ENCODE measurements at regions not wholly inside any gene's neighbourhood (a gene's known extent, or its start where the extent isn't known, plus 50 kb on each side); places are given as distances from the start of the nearest gene placed in this dataset.

GRCh38 chr3:147333098-147333497, 73.2 kb downstream of the ZIC4 start:
- H4K20me1 ChIP-seq (ENCODE audit: insufficient read depth, low read length) = no peaks in the 10 kb centered on the region
- intact Hi-C loops (cut with micrococcal nuclease; ENCODE audit: unreplicated experiment) = no loop called here
- no peak for DNase-seq (ENCODE audit: low spot score)
- H3K27ac ChIP-seq (ENCODE audit: low read depth, low read length, poor library complexity, severe bottlenecking) = no peak overlapping the region
- no peaks in the 10 kb centered on the region for H3K79me2 ChIP-seq (ENCODE audit: insufficient read depth, low read depth, low read length)
- H3K36me3 ChIP-seq (ENCODE audit: insufficient read depth, low read length) = no peaks in the 10 kb centered on the region
- no peaks in the 10 kb centered on the region for H3K4me1 ChIP-seq (ENCODE audit: insufficient read depth, low read length, poor library complexity, severe bottlenecking)
- no peaks in the 10 kb centered on the region for H3K9me2 ChIP-seq (ENCODE audit: insufficient read depth, low read length)
- H3K4me2 ChIP-seq (ENCODE audit: low read length) = no peak overlapping the region
- TF ChIP-seq CTCF (conservative IDR thresholded peaks at IDR 0.05; ENCODE audit: low read length) = no peak
- TF ChIP-seq EZH2phosphoT487 (IDR thresholded peaks at IDR 0.05; ENCODE audit: borderline replicate concordance, low read depth, low read length) = no peak
- no peak overlapping the region for H2AFZ ChIP-seq (ENCODE audit: low read length)
- ChIA-PET POLR2A (no interaction called here), CTCF (ENCODE audit: unreplicated experiment) (no interaction called here)
- H3K9me3 ChIP-seq (ENCODE audit: low read length) = no peaks in the 10 kb centered on the region
- H3K4me3 ChIP-seq (ENCODE audit: low read depth, low read length, poor library complexity, severe bottlenecking) = no peak overlapping the region
- no TSS peak for BruUV-seq (replicated peaks)

- BruUV-seq (replicated peaks) = no TSS peak
- H3K4me2 ChIP-seq (ENCODE audit: low read length) = no peak overlapping the region
- ChIA-PET CTCF (ENCODE audit: unreplicated experiment) (no interaction called here), POLR2A (no interaction called here)
- TF ChIP-seq CTCF (conservative IDR thresholded peaks at IDR 0.05; ENCODE audit: low read length) (no peak), EZH2phosphoT487 (IDR thresholded peaks at IDR 0.05; ENCODE audit: borderline replicate concordance, low read depth, low read length) (no peak)
- no peaks in the 10 kb centered on the region for H3K79me2 ChIP-seq (ENCODE audit: insufficient read depth, low read depth, low read length)
- no peaks in the 10 kb centered on the region for H4K20me1 ChIP-seq (ENCODE audit: insufficient read depth, low read length)
- H3K4me1 ChIP-seq (ENCODE audit: insufficient read depth, low read length, poor library complexity, severe bottlenecking) = no peaks in the 10 kb centered on the region
- intact Hi-C loops (cut with micrococcal nuclease; ENCODE audit: unreplicated experiment) = no loop called here
- H3K9me2 ChIP-seq (ENCODE audit: insufficient read depth, low read length) = no peaks in the 10 kb centered on the region
- H3K36me3 ChIP-seq (ENCODE audit: insufficient read depth, low read length) = no peaks in the 10 kb centered on the region
- no peak overlapping the region for H2AFZ ChIP-seq (ENCODE audit: low read length)
- no peak overlapping the region for H3K4me3 ChIP-seq (ENCODE audit: low read depth, low read length, poor library complexity, severe bottlenecking)
- no peaks in the 10 kb centered on the region for H3K9me3 ChIP-seq (ENCODE audit: low read length)
- no peak overlapping the region for H3K27ac ChIP-seq (ENCODE audit: low read depth, low read length, poor library complexity, severe bottlenecking)
- no peak for DNase-seq (ENCODE audit: low spot score)
These were observed 77.6 kb downstream of the ZIC4 start for GRCh38 chr3:147328711-147329110.

DNA sequence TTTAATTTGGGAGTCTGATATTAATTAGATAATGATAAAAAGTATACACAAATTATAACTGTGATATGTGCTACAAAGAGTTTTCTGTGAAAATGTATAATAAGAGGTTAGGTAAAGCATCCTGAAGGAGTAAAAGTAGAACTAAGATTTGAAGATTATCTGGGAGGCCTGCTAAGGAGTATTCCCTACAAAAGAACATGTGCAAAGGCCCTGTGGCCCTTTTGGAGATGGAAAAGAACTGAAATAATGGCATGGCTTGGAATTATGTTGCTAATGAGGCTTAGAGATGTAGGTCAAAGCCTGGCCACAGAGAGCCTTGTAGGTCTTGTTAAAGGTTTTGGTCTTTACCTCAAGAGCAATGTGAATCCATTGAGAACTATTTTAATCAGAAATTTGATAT, 82.0 kb downstream of the ZIC4 start:
- ChIA-PET CTCF (ENCODE audit: unreplicated experiment) (no interaction called here), POLR2A (no interaction called here)
- no TSS peak for BruUV-seq (replicated peaks)
- H3K27ac ChIP-seq (ENCODE audit: low read depth, low read length, poor library complexity, severe bottlenecking) = no peak overlapping the region
- TF ChIP-seq EZH2phosphoT487 (IDR thresholded peaks at IDR 0.05; ENCODE audit: borderline replicate concordance, low read depth, low read length) (no peak), CTCF (conservative IDR thresholded peaks at IDR 0.05; ENCODE audit: low read length) (no peak)
- no peaks in the 10 kb centered on the region for H3K79me2 ChIP-seq (ENCODE audit: insufficient read depth, low read depth, low read length)
- no peaks in the 10 kb centered on the region for H3K9me3 ChIP-seq (ENCODE audit: low read length)
- DNase-seq (ENCODE audit: low spot score) = no peak
- no peak overlapping the region for H3K4me2 ChIP-seq (ENCODE audit: low read length)
- no peaks in the 10 kb centered on the region for H4K20me1 ChIP-seq (ENCODE audit: insufficient read depth, low read length)
- no peaks in the 10 kb centered on the region for H3K9me2 ChIP-seq (ENCODE audit: insufficient read depth, low read length)
- no peaks in the 10 kb centered on the region for H3K36me3 ChIP-seq (ENCODE audit: insufficient read depth, low read length)
- H3K4me3 ChIP-seq (ENCODE audit: low read depth, low read length, poor library complexity, severe bottlenecking) = no peak overlapping the region
- no peak overlapping the region for H2AFZ ChIP-seq (ENCODE audit: low read length)
- intact Hi-C loops (cut with micrococcal nuclease; ENCODE audit: unreplicated experiment) = no loop called here
- no peaks in the 10 kb centered on the region for H3K4me1 ChIP-seq (ENCODE audit: insufficient read depth, low read length, poor library complexity, severe bottlenecking)

All from OCI-LY7 (cell line).